Astrocyte (in vitro differentiated cells and primary cell): ENCODE measurements at regions not wholly inside any gene's neighbourhood (a gene's known extent, or its start where the extent isn't known, plus 50 kb on each side); places are given as distances from the start of the nearest gene placed in this dataset.

Experiments used
- DNase-seq: peaks from one replicate; pipeline ENCODE4 v3.0.0-alpha.2; 2010; ENCODE audit warnings: low read depth
- FAIRE-seq: peaks from 2 replicates; lab custom pipeline; 2011; peaks lifted over from hg19 to GRCh38; lab: Jason Lieb, UNC
- H2AFZ ChIP-seq: 2 replicates; pipeline ENCODE4 v1.6.0; 2012; ENCODE audit warnings: low read depth, low read length, inconsistent platforms
- H3K27ac ChIP-seq: 2 replicates; pipeline ENCODE4 v1.5.1; 2011; ENCODE audit warnings: low read depth, low read length, inconsistent platforms
- H3K27me3 ChIP-seq: 2 replicates; pipeline ENCODE4 v1.6.0; 2011; ENCODE audit warnings: low read length, inconsistent platforms; ENCODE audit not compliant: insufficient read depth
- H3K36me3 ChIP-seq: 2 replicates; pipeline ENCODE4 v1.5.1; 2011; ENCODE audit warnings: low read length, inconsistent platforms; ENCODE audit not compliant: insufficient read depth
- H3K4me1 ChIP-seq: 2 replicates; pipeline ENCODE4 v1.5.1; 2011; ENCODE audit warnings: low read length, inconsistent platforms; ENCODE audit not compliant: insufficient read depth
- H3K4me2 ChIP-seq: 2 replicates; pipeline ENCODE4 v1.6.0; 2012; ENCODE audit warnings: low read length, inconsistent platforms
- H3K4me3 ChIP-seq: 2 replicates; pipeline ENCODE4 v1.5.1; 2011; ENCODE audit warnings: low read depth, mild to moderate bottlenecking, low read length, inconsistent platforms; ENCODE audit not compliant: insufficient read depth
- H3K79me2 ChIP-seq: 2 replicates; pipeline ENCODE4 v1.6.0; 2012; ENCODE audit warnings: mild to moderate bottlenecking, low read length, inconsistent platforms; ENCODE audit not compliant: insufficient read depth
- H3K9ac ChIP-seq: 2 replicates; pipeline ENCODE4 v1.6.0; 2012; ENCODE audit warnings: mild to moderate bottlenecking, low read length, inconsistent platforms
- H3K9me3 ChIP-seq: 2 replicates; pipeline ENCODE4 v1.5.1; 2012; ENCODE audit warnings: low read depth, mild to moderate bottlenecking, low read length, inconsistent platforms; ENCODE audit not compliant: insufficient read depth
- H4K20me1 ChIP-seq: 2 replicates; pipeline ENCODE4 v1.6.0; 2012; ENCODE audit warnings: low read length, inconsistent platforms; ENCODE audit not compliant: insufficient read depth
- H3K27ac Mint-ChIP-seq: one replicate; pipeline ENCODE4 v1.8.0; 2021; ENCODE audit warnings: mild to moderate bottlenecking, mixed read lengths; ENCODE audit not compliant: unreplicated experiment
- H3K27me3 Mint-ChIP-seq: one replicate; pipeline ENCODE4 v1.8.0; 2021; ENCODE audit warnings: low read depth, mixed read lengths; ENCODE audit not compliant: unreplicated experiment
- H3K36me3 Mint-ChIP-seq: one replicate; pipeline ENCODE4 v1.8.0; 2021; ENCODE audit warnings: low read depth, mixed read lengths; ENCODE audit not compliant: unreplicated experiment
- H3K4me1 Mint-ChIP-seq: one replicate; pipeline ENCODE4 v1.8.0; 2021; ENCODE audit warnings: low read depth, mixed read lengths; ENCODE audit not compliant: unreplicated experiment
- H3K4me3 Mint-ChIP-seq: one replicate; pipeline ENCODE4 v1.8.0; 2021; ENCODE audit warnings: mild to moderate bottlenecking, moderate library complexity, mixed read lengths; ENCODE audit not compliant: unreplicated experiment
- H3K9me3 Mint-ChIP-seq: one replicate; pipeline ENCODE4 v1.8.0; 2021; ENCODE audit warnings: mild to moderate bottlenecking, mixed read lengths; ENCODE audit not compliant: unreplicated experiment
- EZH2 ChIP-seq: IDR thresholded peaks from 2 replicates; pipeline ENCODE4 v1.6.1; 2012; ENCODE audit warnings: mild to moderate bottlenecking, low read length, inconsistent platforms; ENCODE audit not compliant: insufficient read depth
- TF ChIP-seq, protein P1 (sequence below): IDR thresholded peaks from 2 replicates; pipeline ENCODE4 v1.5.1; 2011; ENCODE audit warnings: low read depth, mild to moderate bottlenecking, inconsistent platforms, low read length, moderate library complexity; ENCODE audit not compliant: insufficient read depth

DNA sequence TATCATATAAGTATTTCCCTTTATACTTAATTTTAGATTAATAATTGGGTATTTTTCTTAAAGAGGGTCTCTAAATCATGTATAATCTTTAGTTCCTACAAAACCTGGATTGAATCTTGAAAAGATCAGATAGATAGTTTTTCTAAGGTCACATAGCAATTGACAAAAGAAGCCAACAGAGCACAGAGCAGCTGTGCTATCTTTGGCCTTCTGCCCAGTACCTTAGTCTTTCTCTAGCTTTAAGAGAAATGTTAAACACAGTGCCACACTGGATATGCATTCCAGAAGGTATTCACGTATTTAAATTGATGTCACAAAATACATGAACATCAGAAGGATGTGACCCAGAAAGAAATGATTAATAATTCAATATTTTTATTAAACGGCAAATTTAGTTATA, 86.8 kb downstream of the C21orf91 start:
- peak; percentile 25 for DNase-seq
- no peaks in the 10 kb centered on the region for H3K9me3 ChIP-seq
- no peak overlapping the region for H3K4me3 Mint-ChIP-seq

DNA sequence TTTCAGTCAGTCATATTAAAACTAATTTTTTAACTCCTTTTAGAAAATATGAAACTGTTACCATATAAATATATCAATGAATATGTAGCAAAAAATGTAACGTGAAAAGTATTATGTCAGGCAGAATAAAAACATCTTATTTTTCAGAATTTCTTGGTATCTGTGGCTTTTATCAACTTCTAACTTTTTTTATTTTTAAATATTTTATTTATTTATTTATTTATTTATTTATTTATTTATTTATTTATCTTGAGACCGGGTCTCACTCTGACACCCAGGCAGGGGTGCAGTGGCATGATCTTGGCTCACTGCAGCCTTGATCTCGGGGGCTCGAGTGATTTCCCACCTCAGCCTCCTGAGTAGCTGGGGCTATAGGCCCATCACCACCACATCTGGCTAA, 87.6 kb downstream of the C21orf91 start:
- H3K4me3 Mint-ChIP-seq = no peak overlapping the region
- no peak for TF ChIP-seq EZH2
- TF ChIP-seq, protein P1, sequence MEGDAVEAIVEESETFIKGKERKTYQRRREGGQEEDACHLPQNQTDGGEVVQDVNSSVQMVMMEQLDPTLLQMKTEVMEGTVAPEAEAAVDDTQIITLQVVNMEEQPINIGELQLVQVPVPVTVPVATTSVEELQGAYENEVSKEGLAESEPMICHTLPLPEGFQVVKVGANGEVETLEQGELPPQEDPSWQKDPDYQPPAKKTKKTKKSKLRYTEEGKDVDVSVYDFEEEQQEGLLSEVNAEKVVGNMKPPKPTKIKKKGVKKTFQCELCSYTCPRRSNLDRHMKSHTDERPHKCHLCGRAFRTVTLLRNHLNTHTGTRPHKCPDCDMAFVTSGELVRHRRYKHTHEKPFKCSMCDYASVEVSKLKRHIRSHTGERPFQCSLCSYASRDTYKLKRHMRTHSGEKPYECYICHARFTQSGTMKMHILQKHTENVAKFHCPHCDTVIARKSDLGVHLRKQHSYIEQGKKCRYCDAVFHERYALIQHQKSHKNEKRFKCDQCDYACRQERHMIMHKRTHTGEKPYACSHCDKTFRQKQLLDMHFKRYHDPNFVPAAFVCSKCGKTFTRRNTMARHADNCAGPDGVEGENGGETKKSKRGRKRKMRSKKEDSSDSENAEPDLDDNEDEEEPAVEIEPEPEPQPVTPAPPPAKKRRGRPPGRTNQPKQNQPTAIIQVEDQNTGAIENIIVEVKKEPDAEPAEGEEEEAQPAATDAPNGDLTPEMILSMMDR = no peak
- Histone ChIP-seq H2AFZ (no peak overlapping the region), H3K4me2 (no peak overlapping the region), H3K27me3 (no peaks in the 10 kb centered on the region), H3K4me3 (no peak overlapping the region), H3K4me1 (no peaks in the 10 kb centered on the region), H3K27ac (no peak overlapping the region), H3K9me3 (no peaks in the 10 kb centered on the region), H4K20me1 (no peaks in the 10 kb centered on the region), H3K9ac (no peak overlapping the region), H3K79me2 (no peaks in the 10 kb centered on the region), H3K36me3 (no peaks in the 10 kb centered on the region)
- H3K36me3 Mint-ChIP-seq = no peaks in the 10 kb centered on the region
- no peaks in the 10 kb centered on the region for H3K27me3 Mint-ChIP-seq
- FAIRE-seq (no peak), DNase-seq (no peak)
- no peak overlapping the region for H3K27ac Mint-ChIP-seq
- H3K4me1 Mint-ChIP-seq = peaks cover 8% of the 10 kb centered on the region
- peaks cover 7% of the 10 kb centered on the region for H3K9me3 Mint-ChIP-seq

More for the DNA sequence above, 86.8 kb downstream of the C21orf91 start:
- H4K20me1 ChIP-seq = no peaks in the 10 kb centered on the region
- H3K4me3 ChIP-seq = no peak overlapping the region
- Mint-ChIP-seq H3K36me3 (no peaks in the 10 kb centered on the region), H3K27me3 (no peaks in the 10 kb centered on the region), H3K9me3 (peaks cover 7% of the 10 kb centered on the region), H3K4me1 (peaks cover 8% of the 10 kb centered on the region), H3K27ac (no peak overlapping the region)
- no peak overlapping the region for H3K4me2 ChIP-seq
- TF ChIP-seq, protein P1 = no peak
- no peak for TF ChIP-seq EZH2
- H3K79me2 ChIP-seq = no peaks in the 10 kb centered on the region
- no peak for FAIRE-seq
- H2AFZ ChIP-seq = no peak overlapping the region
- H3K36me3 ChIP-seq = no peaks in the 10 kb centered on the region
- no peak overlapping the region for H3K9ac ChIP-seq
- no peak overlapping the region for H3K27ac ChIP-seq
- H3K4me1 ChIP-seq = no peaks in the 10 kb centered on the region
- no peaks in the 10 kb centered on the region for H3K27me3 ChIP-seq

DNA sequence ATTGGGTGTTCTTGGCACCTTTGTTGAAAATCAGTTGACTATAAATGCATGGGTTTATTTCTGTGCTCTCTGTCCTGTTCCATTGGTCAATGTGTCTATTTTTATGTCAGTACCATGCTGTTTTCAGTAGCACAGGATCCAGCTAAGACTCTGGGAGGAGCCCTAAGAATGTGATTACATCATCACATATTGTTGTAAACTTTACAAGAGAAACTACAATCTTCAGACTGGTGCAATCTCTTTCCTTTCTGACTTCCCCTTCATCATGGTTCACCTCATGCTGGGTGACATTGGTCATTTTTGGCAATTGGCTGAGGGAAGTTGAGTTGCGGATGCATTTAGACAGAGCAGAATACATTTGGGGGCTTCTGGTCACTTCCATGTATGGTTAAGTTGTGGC, 88.4 kb downstream of the C21orf91 start:
- no peaks in the 10 kb centered on the region for H3K27me3 Mint-ChIP-seq
- H3K4me1 Mint-ChIP-seq = peaks cover 8% of the 10 kb centered on the region
- DNase-seq (no peak), FAIRE-seq (no peak)
- Histone ChIP-seq H3K79me2 (no peaks in the 10 kb centered on the region), H3K27me3 (no peaks in the 10 kb centered on the region), H3K4me3 (no peak overlapping the region), H3K4me2 (no peak overlapping the region), H3K36me3 (no peaks in the 10 kb centered on the region), H4K20me1 (no peaks in the 10 kb centered on the region), H3K27ac (no peak overlapping the region), H3K9me3 (no peaks in the 10 kb centered on the region), H2AFZ (no peak overlapping the region), H3K9ac (no peak overlapping the region), H3K4me1 (no peaks in the 10 kb centered on the region)
- H3K36me3 Mint-ChIP-seq = no peaks in the 10 kb centered on the region
- H3K4me3 Mint-ChIP-seq = peak overlapping the region; percentile 5
- peak overlapping the region; percentile 55 for H3K27ac Mint-ChIP-seq
- TF ChIP-seq, protein P1 = no peak
- H3K9me3 Mint-ChIP-seq = peaks cover 3% of the 10 kb centered on the region
